RWPE1 (cell line): ENCODE measurements at regions not wholly inside any gene's neighbourhood (a gene's known extent, or its start where the extent isn't known, plus 50 kb on each side); places are given as distances from the start of the nearest gene placed in this dataset.

ENCODE experiments used
- CTCF ChIA-PET: fragments of 350-600 bp; sonication (Branson Sonifier 250); formaldehyde crosslinking; extraction: SDS; loops from one replicate; lab custom pipeline; 2021; lab: Yijun Ruan, JAX
- POLR2A ChIA-PET: fragments of 400-600 bp; formaldehyde crosslinking; extraction: SDS; loops from one replicate; lab custom pipeline; 2020; ENCODE audit warnings: antibody characterized with exemption; ENCODE audit not compliant: low non-redundant PET; lab: Yijun Ruan, JAX
- DNase-seq: peaks from one replicate; pipeline ENCODE4 v3.0.0; 2012; ENCODE audit warnings: low spot score
- H3K27ac ChIP-seq: fragments of 450-650 bp; 2 replicates; pipeline ENCODE4 v1.5.1; 2017
- CTCF ChIP-seq: fragments of 450-650 bp; conservative IDR thresholded peaks from 2 replicates; pipeline ENCODE4 v1.5.1; 2017; ENCODE audit warnings: low read depth, mild to moderate bottlenecking

GRCh38 chr10:31630861-31631567 lies 297.6 kb downstream of the ARHGAP12 start:
- ChIA-PET CTCF (no interaction called here), POLR2A (no interaction called here)
- H3K27ac ChIP-seq: no peak overlapping the region
- DNase-seq: no peak
- no peak for TF ChIP-seq CTCF

- CTCF ChIA-PET: no interaction called here
- DNase-seq: no peak
- no peak overlapping the region for H3K27ac ChIP-seq
- TF ChIP-seq CTCF: no peak
- POLR2A ChIA-PET: no interaction called here
Observed at GRCh38 chr10:31625566-31625965, 303.1 kb downstream of the ARHGAP12 start.

- TF ChIP-seq CTCF: no peak
- CTCF ChIA-PET: no interaction called here
- DNase-seq: no peak
- H3K27ac ChIP-seq: no peak overlapping the region
- POLR2A ChIA-PET: no interaction called here
Observed at GRCh38 chr10:31624611-31625010, 304.0 kb downstream of the ARHGAP12 start.

GRCh38 chr10:31623947-31624346 lies 304.7 kb downstream of the ARHGAP12 start:
- DNase-seq: no peak
- TF ChIP-seq CTCF: no peak
- H3K27ac ChIP-seq: no peak overlapping the region
- ChIA-PET POLR2A (no interaction called here), CTCF (no interaction called here)

- TF ChIP-seq CTCF: no peak
- CTCF ChIA-PET: no interaction called here
- no peak for DNase-seq
- POLR2A ChIA-PET: no interaction called here
- no peak overlapping the region for H3K27ac ChIP-seq
Observed at GRCh38 chr10:31623466-31623865, 304.4 kb downstream of the ZEB1 start.

- H3K27ac ChIP-seq: no peak overlapping the region
- POLR2A ChIA-PET: no interaction called here
- DNase-seq: no peak
- CTCF ChIA-PET: no interaction called here
- no peak for TF ChIP-seq CTCF
Observed at GRCh38 chr10:31622978-31623377, 304.0 kb downstream of the ZEB1 start.
